GM21447 (cell line): ENCODE measurements at regions not wholly inside any gene's neighbourhood (a gene's known extent, or its start where the extent isn't known, plus 50 kb on each side); places are given as distances from the start of the nearest gene placed in this dataset.
"Not testable (repeated sequence)": the region's sequence is repeated elsewhere in the genome, so short reads cannot be mapped to it uniquely, and the experiment has no call there.

Experiments
- ATAC-seq: cut with Tn5 transposase; IDR thresholded peaks from one replicate; pipeline ENCODE4 v1.9.1; 2021; ENCODE audit not compliant: unreplicated experiment

DNA sequence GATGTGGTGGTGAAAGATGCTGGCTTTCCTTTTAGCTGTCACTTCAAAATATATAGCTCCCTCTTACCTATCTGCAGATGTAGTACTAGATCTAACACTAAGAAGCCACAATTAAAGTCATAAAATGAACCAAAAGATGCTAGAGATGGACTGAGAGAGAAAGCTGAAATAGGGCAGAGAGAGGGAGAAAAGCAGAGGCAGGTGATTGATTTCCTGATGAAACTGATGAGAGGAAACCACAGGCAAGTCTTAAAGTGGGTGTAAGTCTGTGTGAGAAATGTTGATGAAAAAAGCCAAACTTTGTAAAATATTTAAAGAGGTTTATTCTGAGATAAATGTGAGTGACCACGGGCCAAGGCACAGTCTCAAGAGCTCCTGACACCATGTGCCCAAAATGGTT, 194.3 kb upstream of the MBL2 start:
- no peak for ATAC-seq

DNA sequence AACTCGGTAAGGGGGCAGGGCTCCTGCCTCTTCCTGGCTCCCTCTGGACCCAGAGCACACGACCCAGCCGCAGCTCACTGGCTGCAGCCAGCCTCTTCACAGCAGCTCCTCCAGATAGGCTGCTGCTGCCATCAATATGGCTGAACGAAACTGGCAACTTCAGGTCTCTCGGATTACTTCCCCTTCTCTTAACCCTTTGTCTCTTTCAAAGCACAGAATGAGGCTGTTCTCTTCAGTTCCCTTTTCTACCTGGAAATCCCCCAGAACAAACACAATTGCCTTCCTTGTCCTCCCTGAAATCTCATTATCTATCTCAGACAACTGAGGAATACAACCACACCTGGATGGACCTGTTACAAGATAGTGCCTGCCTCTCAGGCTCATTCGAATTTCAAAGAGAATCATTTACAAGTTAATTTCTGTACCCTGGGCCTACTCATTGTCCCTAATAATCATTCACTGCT, 193.4 kb upstream of the MBL2 start:
- peak; percentile 98 for ATAC-seq

DNA sequence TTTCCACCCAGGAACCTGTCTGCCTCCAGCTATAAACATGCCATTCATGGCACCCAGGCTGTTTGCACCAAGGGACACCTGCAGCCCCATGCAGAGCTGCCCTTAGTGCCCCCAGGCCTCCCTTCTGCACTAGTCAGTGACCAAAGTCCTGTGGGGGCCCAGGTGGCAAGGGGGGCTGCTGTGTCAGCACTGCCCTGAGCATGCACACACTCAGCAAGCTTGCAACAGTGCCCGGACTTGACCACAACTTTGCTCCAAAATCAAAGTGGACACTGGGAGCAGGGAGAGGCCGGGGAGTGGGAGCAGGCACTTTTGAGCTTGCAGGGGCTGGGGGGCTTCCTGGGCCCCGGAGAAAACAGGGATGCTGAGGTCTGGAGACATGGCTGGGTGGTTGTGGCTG, 192.9 kb upstream of the MBL2 start:
- peak; percentile 6 for ATAC-seq

DNA sequence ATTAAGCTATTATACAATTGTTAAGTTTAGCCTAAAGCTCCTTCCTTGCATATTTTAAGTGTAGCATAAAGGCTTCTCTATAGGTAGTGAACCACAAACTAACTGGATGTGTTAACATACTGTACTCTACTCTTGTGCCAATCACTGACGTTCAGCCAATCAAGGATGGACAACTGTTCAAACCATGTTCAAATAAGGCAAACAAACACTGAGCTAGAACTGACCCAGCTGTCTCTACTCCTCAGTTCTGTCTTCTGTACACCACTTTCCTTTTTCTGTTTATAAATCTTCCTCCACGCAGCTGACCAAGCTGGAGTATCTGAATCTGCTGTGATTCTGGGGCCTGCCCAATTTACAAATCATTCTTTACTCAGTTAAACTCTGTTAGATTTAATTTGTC, 188.7 kb upstream of the MBL2 start:
- no peak for ATAC-seq

DNA sequence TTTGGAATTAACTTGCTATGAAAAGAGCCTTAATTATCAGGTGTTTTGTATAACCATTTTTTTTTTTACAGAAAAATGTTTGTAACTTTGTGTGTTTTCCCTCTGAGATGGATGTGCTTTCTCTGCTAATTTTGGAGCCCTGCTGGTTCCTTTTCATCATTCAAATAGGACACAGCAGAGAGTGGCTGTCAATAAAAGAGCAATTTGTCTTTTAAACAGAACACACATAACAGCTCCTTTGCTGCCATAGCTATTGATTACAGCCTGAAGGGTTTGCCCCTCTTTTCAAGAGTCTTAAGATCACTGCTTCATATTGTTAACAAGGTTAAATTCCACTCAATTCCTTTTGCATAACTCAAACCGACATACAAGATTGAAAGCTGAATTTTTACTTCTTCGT, 187.2 kb upstream of the MBL2 start:
- no peak for ATAC-seq

DNA sequence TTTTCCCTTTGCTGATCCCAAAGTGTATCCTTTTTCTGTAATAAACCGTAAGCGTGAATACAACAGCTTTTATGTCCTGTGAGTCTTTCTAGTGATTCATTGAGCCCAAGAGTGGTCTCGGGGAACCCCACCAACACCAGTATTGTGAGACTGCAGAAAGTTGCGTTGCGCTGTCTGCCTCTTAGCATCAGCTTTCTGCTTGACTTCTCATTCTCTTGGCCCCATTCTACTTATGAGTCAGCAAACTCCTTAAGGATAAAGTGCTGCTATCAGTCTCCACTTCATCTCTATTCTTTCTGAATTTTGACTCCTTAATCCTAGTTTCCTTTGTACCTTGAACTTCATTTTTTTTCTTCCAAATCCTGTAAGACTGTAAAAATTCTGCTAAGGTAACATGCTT, 184.3 kb upstream of the MBL2 start:
- ATAC-seq = no peak

DNA sequence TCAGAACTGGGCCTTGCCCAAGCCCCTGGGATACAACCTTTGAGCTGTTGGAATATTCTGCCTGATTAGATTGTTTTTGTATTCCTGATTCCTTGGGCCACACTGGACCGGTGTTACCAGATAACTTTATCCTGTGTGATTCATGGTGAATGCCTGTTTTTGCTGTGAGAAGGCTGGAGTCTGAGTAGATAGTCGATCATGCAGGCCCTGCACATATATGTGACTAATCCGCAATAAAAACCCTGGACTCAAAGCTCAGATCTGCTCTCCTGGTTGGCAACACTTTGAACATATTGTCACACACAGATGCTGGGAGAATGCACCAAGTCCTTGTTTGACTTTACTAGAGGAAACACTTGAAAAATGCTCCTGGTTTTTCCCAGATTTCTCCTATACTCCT, 183.9 kb upstream of the MBL2 start:
- no peak for ATAC-seq

DNA sequence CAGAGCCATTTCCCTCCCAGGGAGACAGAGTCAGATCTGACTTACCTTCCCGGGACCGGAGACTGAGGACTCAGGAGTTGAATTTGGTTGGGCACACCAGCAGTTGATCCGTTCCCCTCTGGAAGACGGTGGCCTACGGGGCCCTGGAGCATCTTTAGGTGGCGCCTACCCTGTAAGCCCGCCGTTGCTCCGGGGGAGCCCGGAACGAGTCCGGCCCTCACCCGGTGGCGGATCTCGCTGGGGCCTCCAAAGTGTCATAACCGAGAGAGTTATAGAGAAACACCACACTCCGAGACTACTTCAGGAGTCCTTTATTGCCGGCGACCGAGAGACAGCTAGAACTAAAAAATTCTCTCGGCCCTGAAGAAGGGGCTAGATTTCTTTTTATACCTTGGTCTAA, 182.8 kb upstream of the MBL2 start:
- ATAC-seq = no peak

DNA sequence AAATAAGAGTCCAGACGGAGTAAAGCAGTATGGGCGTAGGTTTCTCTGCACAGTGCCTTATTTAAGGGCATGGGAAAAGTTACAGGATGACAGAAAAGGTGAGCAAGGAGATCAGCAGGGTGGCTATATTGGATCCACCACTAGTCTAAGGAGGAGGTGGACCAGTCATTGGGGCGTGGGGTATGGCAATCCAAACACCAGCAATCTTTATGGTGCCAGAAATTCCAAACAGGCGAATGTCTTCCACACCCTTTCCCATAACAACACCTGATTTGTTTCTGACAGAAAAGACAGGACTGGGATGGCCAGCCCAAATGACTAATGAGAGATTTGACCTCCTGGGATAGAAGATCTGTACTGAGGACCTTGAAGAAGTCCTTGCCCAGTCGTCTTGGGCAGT, 181.8 kb upstream of the MBL2 start:
- no peak for ATAC-seq

DNA sequence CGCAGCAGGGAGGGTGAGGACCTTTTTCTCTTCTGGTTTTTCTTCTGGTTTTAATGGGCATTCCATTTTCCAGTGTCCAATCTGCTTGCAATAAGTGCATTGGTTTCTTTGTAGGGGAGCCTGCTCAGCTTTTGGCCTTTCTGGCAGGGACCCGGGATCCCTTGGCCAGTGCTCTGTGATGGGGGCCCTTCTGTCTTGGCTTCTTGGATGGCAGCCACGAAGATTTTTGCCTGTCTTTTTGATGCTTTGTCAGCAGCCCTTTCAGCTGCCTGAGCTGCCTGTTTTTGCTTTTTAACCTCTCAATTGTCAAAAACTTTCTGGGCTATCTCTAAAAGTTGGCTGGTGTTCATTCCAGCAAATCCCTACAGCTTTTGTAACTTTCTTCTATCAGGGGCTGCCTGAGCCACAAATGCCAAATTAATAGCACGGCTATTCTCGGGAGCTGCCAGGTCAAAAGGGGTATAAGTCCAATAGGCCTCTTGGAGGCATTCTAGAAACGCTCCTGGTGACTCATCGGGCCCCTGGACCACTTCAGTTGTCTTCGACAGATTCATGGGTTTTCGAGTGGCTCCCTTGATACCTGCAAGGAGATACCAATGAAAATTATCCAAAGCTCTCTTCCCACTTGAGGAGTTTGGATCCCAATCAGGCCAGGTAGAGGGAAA, 179.9 kb upstream of the MBL2 start:
- no peak for ATAC-seq

DNA sequence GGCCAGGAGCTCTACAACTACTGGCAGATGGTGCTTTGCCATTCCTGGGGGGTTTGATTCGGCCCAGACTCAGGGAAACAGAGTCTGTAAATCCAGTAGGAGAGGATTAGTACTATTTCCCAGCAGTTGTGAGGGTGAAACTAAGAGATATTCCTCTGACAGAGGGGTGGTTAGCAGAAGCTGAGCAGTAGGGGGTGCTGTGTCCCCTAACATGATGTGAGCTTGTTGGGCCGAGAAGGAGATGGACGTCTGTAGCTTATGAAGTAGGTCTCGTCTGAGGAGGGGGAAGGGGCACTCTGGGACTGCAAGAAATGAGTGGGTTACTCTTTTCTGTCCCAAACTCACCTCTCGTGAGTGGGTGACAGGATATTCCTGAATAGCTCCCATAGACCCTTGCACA, 179.2 kb upstream of the MBL2 start:
- peak; percentile 92 for ATAC-seq

DNA sequence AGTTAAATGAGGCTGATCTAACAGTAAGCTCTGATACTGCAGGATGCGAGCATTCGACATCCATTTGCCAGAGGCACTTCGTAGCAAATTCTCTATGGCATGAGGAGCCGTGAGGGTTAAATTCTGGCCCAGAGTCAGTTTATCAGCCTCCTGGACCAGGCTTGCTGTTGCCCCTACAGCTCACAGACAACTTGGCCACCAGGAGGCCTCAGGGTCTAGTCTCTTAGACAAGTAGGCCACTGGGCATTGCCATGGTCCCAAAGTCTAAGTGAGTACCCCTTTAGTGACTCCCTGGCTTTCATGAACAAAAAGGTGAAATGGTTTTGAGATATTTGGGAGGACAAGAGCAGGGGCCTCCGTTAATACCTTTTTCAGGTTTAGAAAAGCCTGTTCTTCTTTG, 178.0 kb upstream of the MBL2 start:
- ATAC-seq = no peak

DNA sequence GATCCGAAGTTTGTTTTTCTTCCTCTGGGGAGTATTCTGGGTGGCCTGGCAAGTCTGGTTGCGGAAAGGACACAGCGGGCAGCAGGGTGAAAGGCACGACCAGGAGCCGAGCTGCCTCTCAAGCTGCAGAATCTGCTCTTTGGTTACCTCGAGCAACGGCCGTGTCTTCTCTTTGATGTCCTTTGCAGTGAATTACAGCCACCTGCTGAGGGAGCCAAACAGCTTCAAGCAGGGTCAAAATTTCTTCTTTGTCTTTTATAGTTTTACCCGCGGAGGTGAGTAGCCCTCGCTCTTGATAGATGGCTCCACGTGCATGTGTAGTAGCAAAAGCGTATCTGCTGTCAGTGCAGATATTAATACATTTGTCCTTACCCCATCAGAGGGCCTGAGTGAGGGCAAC, 177.3 kb upstream of the MBL2 start:
- ATAC-seq = no peak

DNA sequence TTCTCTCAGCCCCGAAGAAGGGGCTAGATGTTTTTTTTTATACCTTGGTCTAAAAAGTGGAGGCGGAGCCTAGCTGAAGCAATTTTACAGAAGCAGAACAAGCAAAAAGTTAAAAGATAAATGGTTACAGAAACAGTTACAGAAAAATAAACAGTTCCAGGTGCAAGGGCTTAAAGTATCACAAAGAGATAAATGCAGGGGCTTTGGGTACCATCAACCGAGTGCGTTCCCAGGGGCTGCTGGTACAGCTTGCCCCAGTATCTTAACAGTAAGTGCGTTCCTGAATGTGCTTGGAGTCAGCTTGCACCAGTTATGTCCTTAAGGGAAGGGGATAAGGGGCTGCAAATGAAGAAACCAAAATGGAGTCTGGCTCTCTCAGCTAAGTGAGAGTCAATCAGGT, 173.9 kb upstream of the MBL2 start:
- no peak for ATAC-seq

DNA sequence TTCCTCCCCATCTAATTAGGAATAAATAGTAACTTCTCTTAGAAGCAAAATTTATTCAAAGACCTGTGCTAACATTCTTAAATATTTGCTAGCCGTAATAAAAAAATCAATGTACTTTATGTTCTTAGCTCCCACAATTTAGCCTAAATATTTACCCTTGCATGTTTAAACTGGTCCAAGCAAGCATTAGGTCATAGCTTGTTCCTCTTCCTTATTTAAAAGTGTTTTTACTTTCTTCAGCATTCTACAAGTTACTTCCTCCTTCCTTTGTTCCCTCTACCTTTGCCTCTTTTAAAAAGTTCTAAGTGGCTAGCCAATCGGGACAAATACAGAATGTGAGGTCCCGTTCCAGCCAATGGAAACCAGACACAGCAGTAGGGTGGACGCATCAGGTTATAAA, 172.9 kb upstream of the MBL2 start:
- ATAC-seq = not testable (repeated sequence)

DNA sequence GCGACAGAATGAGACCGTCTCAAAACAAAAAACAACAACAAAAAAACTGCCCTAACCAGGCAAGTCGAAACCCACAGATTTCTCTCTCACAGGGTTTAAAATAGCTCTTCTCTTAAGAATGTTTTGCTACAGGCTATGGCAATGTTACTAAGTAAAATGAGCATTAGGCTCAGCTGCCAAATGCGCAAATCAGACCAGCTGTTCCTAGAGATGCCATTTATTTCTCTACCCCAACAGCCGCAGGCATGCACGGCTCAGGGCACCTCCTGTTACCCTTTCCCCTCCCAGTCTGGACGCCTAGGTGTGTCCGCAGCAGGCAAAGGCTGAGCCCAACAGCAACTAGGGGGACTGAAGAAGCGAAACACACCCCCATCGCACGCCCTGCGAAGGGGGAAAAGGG, 168.3 kb upstream of the MBL2 start:
- ATAC-seq = no peak

DNA sequence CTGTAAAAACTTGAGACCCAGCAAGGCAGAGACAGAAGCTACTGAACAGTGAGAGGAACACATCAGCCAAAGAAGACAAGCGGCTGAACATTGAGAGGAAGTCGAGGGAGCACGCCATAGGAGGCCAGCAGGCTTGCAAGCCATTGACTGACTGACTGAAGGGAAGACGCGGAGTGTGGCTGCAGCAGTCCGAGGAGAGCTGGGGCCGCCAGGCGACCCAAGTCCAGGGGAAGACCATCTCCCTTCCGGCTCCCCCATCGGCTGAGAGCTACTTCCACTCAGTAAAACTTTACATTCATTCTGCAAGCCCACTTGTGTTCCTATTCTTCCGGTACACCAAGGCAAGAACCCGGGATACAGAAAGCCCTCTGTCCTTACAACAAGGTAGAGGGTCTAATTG, 167.3 kb upstream of the MBL2 start:
- no peak for ATAC-seq

DNA sequence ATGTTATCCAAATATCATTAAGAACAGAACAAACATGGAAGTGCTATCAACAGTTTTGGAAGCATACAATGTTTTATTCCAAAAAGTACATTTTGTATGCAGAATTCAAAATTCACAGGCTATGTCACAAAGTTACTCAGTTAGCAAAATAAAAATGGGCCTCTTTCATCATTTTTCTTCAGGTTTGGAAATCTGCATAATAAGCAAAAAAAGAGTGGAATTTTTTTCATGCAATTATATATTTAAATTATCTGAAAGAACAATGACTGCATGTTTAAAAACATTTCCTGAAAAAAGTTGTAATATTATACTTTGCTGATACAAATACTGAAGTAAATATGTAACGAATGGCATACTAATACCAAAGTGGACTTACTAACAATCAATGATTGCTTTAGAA, 161.2 kb upstream of the MBL2 start:
- no peak for ATAC-seq

DNA sequence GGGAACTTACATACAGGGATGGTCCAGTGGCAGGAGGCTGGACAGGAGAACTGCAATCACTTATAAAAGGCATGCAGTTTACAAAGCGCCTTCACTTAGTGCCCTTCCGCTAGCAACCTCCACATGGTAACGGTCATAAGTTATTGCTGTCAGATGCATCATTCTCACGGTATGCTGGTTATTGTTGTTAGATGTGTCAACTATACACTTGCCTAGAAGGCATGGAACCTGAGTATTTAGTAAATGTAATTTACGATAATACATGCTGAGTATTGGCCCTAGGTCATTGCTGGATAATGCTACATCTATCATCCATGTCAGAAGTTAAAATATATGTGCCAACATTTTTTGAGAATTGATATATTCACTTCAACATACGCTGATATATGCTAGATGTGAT, 155.1 kb upstream of the MBL2 start:
- no peak for ATAC-seq

DNA sequence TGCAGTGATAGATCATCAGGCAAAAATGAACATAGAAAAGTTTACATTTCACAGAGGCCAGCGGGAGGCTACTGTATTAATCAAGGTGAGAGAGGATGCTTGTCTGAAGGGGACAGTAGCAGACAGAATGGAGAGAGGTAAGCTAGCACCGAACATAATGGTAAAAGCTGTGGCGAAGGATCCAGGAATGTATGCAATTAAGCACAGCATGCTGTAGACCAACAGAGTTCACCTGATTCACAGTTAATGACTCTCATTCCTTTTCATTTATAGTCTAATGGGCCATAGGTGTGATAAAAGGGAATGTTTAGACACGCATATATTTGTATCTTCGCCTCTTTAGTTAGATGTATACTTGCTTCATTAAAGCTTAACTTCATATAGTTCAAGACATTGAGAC, 150.9 kb upstream of the MBL2 start:
- ATAC-seq = no peak

DNA sequence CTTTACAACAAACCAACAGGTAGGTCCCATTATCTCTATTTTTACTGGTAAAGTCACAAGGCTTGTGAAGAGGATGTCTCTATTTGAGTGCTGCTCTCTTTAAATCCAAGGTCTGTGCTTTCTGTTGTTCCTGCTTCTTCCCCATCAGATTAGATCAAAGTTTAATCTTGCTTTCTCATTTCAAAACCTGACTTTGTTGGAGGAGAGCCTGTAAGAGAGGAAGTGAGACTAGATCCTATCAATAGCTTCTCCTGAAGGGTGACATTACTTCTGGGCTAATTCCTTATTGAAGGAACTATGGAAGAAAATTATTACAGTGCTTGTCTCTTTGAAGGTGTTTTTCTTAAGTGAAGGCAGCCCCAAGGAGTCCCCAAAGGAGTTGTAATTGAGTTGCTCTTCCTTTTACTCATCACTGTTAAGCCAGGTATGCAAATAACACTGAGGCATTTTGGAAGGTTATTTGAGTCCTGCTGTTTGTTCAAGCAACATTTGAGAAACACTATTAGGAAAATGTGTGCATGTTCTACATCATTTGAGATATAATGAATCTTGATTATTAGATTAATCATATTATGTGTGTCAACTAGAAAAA, 146.2 kb upstream of the MBL2 start:
- no peak for ATAC-seq

DNA sequence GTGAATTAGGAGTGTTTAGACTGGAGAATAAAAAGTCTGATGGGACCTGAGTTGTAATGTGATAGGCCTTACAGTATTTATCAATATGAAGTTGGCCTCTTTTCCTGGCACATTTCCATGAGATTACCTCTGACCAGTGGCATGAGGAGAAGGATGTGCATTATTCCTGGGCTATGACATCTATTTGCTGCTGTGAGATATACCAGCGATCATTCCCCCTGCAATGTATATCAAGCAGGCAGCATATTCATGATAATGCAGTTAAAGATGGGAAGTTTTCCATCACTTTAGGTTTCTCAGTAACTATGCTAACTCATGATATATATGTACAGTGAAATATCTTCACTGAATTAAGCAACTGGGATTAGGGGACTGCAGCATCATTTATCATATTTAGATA, 142.8 kb upstream of the MBL2 start:
- ATAC-seq = no peak

DNA sequence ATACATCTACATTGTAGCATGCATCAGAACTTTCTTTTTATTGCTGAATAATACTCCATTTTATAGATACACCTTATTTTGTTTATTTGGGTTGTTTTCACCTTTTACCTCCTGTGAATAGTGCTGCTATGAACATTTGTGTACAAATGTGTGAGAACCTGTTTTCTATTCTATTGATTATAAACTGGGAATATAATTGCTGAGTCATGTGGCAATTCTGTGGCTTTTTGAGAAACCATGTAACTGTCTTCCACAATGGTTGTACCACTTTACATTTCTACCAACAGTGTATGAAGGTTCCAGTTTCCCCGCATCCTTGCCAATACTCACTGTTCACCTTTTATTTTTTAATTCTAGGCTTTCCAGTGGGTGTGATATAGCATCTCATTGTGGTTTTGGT, 138.6 kb upstream of the MBL2 start:
- ATAC-seq = no peak
